SK-N-SH (cell line): ENCODE measurements at regions not wholly inside any gene's neighbourhood (a gene's known extent, or its start where the extent isn't known, plus 50 kb on each side); places are given as distances from the start of the nearest gene placed in this dataset.

Source experiments
- CTCF ChIA-PET: fragments of 300-600, 350-600 bp; formaldehyde crosslinking; extraction: SDS; loops from one replicate; lab custom pipeline; 2021; lab: Yijun Ruan, JAX
- POLR2A ChIA-PET: fragments of 350-600 bp; sonication (Branson Sonifier 250); formaldehyde crosslinking; extraction: SDS; loops from one replicate; lab custom pipeline; 2020; ENCODE audit warnings: antibody characterized with exemption, inconsistent platforms; lab: Yijun Ruan, JAX
- DNase-seq: peaks from one replicate; pipeline ENCODE4 v3.0.0; 2012
- H2AFZ ChIP-seq: fragments of 200-600 bp; sonication (generic); 2 replicates; pipeline ENCODE4 v1.8.1; 2016; ENCODE audit warnings: antibody characterized with exemption, mild to moderate bottlenecking, low read depth
- H3F3A ChIP-seq: fragments of 200-600 bp; sonication (generic); replicated peaks from 2 replicates; pipeline ENCODE3; 2016; ENCODE audit warnings: antibody characterized with exemption, mild to moderate bottlenecking; ENCODE audit not compliant: insufficient read depth
- H3K27ac ChIP-seq, 2 experiments: fragments of 200-500 bp in 1 of 2; fragments of 200-600 bp in 1 of 2; sonication (Bioruptor generic) in 1 of 2; sonication (generic), shearing (Covaris generic) in 1 of 2; 2 replicates each; pipeline versions ENCODE4 v1.5.1 to v1.6.1; 2014 to 2016; ENCODE audit warnings: low read depth in 2 of 2, inconsistent platforms in 1 of 2, low read length in 1 of 2, mild to moderate bottlenecking in 1 of 2, mixed read lengths in 1 of 2
- H3K27me3 ChIP-seq: fragments of 200-600 bp; sonication (generic), shearing (Covaris generic); 2 replicates; pipeline ENCODE4 v1.6.1; 2016; ENCODE audit warnings: mixed run types; ENCODE audit not compliant: insufficient read depth
- H3K36me3 ChIP-seq, 2 experiments: fragments of 200-500 bp in 1 of 2; fragments of 200-600 bp in 1 of 2; sonication (Bioruptor generic) in 1 of 2; sonication (generic) in 1 of 2; replicated peaks in 1 of 2; 2 replicates each; pipeline versions ENCODE3 to v1.5.1; 2014 to 2016; ENCODE audit warnings: low read length in 1 of 2, mild to moderate bottlenecking in 1 of 2; ENCODE audit not compliant: insufficient read depth in 2 of 2, control insufficient read depth in 1 of 2
- H3K4me1 ChIP-seq, 2 experiments: fragments of 200-500 bp in 1 of 2; fragments of 200-600 bp in 1 of 2; sonication (Bioruptor generic) in 1 of 2; sonication (generic), shearing (Covaris generic) in 1 of 2; 2 replicates each; pipeline versions ENCODE4 v1.5.1 to v1.6.1; 2014 to 2016; ENCODE audit warnings: low read depth in 1 of 2, low read length in 1 of 2, mixed run types in 1 of 2; ENCODE audit not compliant: insufficient read depth in 2 of 2, control insufficient read depth in 1 of 2
- H3K4me2 ChIP-seq: fragments of 200-600 bp; sonication (generic), shearing (Covaris generic); 2 replicates; pipeline ENCODE4 v1.6.1; 2017; ENCODE audit warnings: mixed run types
- H3K4me3 ChIP-seq, 2 experiments: fragments of 200-500 bp in 1 of 2; fragments of 200-600 bp in 1 of 2; sonication (Bioruptor generic) in 1 of 2; sonication (generic), shearing (Covaris generic) in 1 of 2; 2 replicates each; pipeline versions ENCODE4 v1.5.1 to v1.8.1; 2014 to 2016; ENCODE audit warnings: low read depth in 2 of 2, inconsistent platforms in 1 of 2, low read length in 1 of 2, mild to moderate bottlenecking in 1 of 2, mixed read lengths in 1 of 2, moderate library complexity in 1 of 2
- H3K79me2 ChIP-seq: fragments of 200-600 bp; sonication (generic); 2 replicates; pipeline ENCODE4 v1.8.1; 2017; ENCODE audit warnings: mild to moderate bottlenecking; ENCODE audit not compliant: insufficient read depth
- H3K9ac ChIP-seq: fragments of 200-600 bp; sonication (generic); 2 replicates; pipeline ENCODE4 v1.6.1; 2017; ENCODE audit warnings: mixed run types
- H3K9me2 ChIP-seq: fragments of 200-600 bp; sonication (generic); 2 replicates; pipeline ENCODE4 v1.6.1; 2017; ENCODE audit warnings: mixed run types
- H3K9me3 ChIP-seq: fragments of 200-600 bp; sonication (generic); 2 replicates; pipeline ENCODE4 v1.6.1; 2017; ENCODE audit warnings: mixed run types, mild to moderate bottlenecking, moderate library complexity
- H4K20me1 ChIP-seq: fragments of 200-600 bp; sonication (generic); 2 replicates; pipeline ENCODE4 v1.6.1; 2017; ENCODE audit warnings: mild to moderate bottlenecking, mixed run types; ENCODE audit not compliant: insufficient read depth
- CTCF ChIP-seq: fragments of 200-600 bp; sonication (generic); IDR thresholded peaks from 2 replicates; pipeline ENCODE4 v1.6.1; 2017; ENCODE audit warnings: antibody characterized with exemption, mild to moderate bottlenecking, moderate library complexity
- EZH2phosphoT487 ChIP-seq: fragments of 200-600 bp; sonication (generic); IDR thresholded peaks from 2 replicates; pipeline ENCODE4 v1.6.1; 2017; ENCODE audit warnings: low read depth, mixed run types, mild to moderate bottlenecking, antibody characterized with exemption, moderate library complexity, borderline replicate concordance
- FOXJ3 ChIP-seq: sonication (generic); formaldehyde crosslinking; IDR thresholded peaks from 2 replicates; pipeline ENCODE4 v1.5.1; 2020; ENCODE audit warnings: mild to moderate bottlenecking, missing genetic modification reagents
- GABPA ChIP-seq: IDR thresholded peaks from 2 replicates; pipeline ENCODE4 v1.4.0; 2012; ENCODE audit warnings: low read depth, mild to moderate bottlenecking
- GATA2 ChIP-seq: sonication (generic); formaldehyde crosslinking; IDR thresholded peaks from 2 replicates; pipeline ENCODE4 v1.5.0; 2020; ENCODE audit warnings: mild to moderate bottlenecking, missing genetic modification reagents
- IRF3 ChIP-seq: fragments of 150-350 bp; IDR thresholded peaks from 2 replicates; pipeline ENCODE4 v1.6.1; 2016; ENCODE audit warnings: mild to moderate bottlenecking, low read depth, low read length
- NFIC ChIP-seq: IDR thresholded peaks from 2 replicates; pipeline ENCODE4 v1.4.0; 2012; ENCODE audit warnings: borderline replicate concordance
- NRF1 ChIP-seq: IDR thresholded peaks from 2 replicates; pipeline ENCODE4 v1.6.1; 2012; ENCODE audit warnings: low read depth, mild to moderate bottlenecking, low read length
- RAD21 ChIP-seq: IDR thresholded peaks from 2 replicates; pipeline ENCODE4 v1.6.1; 2012; ENCODE audit warnings: mild to moderate bottlenecking, low read length
- RCOR1 ChIP-seq: fragments of 150-350 bp; IDR thresholded peaks from 2 replicates; pipeline ENCODE4 v1.6.1; 2017; ENCODE audit warnings: antibody characterized with exemption, low read length
- SIN3A ChIP-seq: IDR thresholded peaks from 2 replicates; pipeline ENCODE4 v1.6.1; 2012; ENCODE audit warnings: low read depth, mild to moderate bottlenecking, low read length, moderate library complexity, borderline replicate concordance
- SMC3 ChIP-seq: IDR thresholded peaks from 2 replicates; pipeline ENCODE4 v1.6.1; 2012; ENCODE audit warnings: low read depth, low read length, improper control_type of control experiment
- ZBTB33 ChIP-seq: IDR thresholded peaks from 2 replicates; pipeline ENCODE4 v1.4.0; 2012; ENCODE audit warnings: low read depth, borderline replicate concordance
- WGBS: methylation state at CpG from one replicate; pipeline ENCODE4 v1.1.6; 2017; ENCODE audit warnings: low lambda C conversion rate; 5-methylcytosine and 5-hydroxymethylcytosine counted together

GRCh38 chr22:25406510-25407210 lies 157.8 kb upstream of the GRK3 start:
- peaks cover 5% of the 10 kb centered on the region; the same call in 1 of the 2 replicates for H4K20me1 ChIP-seq
- H3K9me3 ChIP-seq, result no peaks in the 10 kb centered on the region
- H3K4me3 ChIP-seq, result no peak overlapping the region
- no peak overlapping the region for H3K4me2 ChIP-seq
- H3K9ac ChIP-seq, result no peak overlapping the region
- H2AFZ ChIP-seq, result no peak overlapping the region
- ChIA-PET CTCF (no interaction called here), POLR2A (no interaction called here)
- H3K9me2 ChIP-seq, result no peaks in the 10 kb centered on the region
- no peak overlapping the region for H3K27ac ChIP-seq
- no peak for TF ChIP-seq GATA2
- no peak for TF ChIP-seq GABPA
- TF ChIP-seq IRF3, result no peak
- TF ChIP-seq CTCF, result no peak
- no peak for TF ChIP-seq SIN3A
- no peak for TF ChIP-seq NRF1
- TF ChIP-seq ZBTB33, result no peak
- no peak for TF ChIP-seq FOXJ3 (CRISPR knock-in tag)
- TF ChIP-seq RAD21, result no peak
- TF ChIP-seq SMC3, result no peak
- no peak for TF ChIP-seq EZH2phosphoT487
- no peak for TF ChIP-seq RCOR1
- no peak for TF ChIP-seq NFIC
- no peak for DNase-seq
- no peaks in the 10 kb centered on the region for H3F3A ChIP-seq
- H3K79me2 ChIP-seq, result peaks cover 12% of the 10 kb centered on the region
- H3K36me3 ChIP-seq, result no peaks in the 10 kb centered on the region
- H3K4me1 ChIP-seq, result peaks cover 0 to 22% of the 10 kb centered on the region in 2 experiments; a peak in 1 of 4 replicates
- H3K27me3 ChIP-seq, result no peaks in the 10 kb centered on the region
- 97% methylated on average over 6 of the region's 10 CpGs for WGBS
